ENCODE measurements at regions not wholly inside any gene's neighbourhood (a gene's known extent, or its start where the extent isn't known, plus 50 kb on each side); places are given as distances from the start of the nearest gene placed in this dataset.

GRCh38 chr6:140464720-140465119 lies 1090.3 kb upstream of the CITED2 start:
- 85% methylated on average over 2 of the region's 3 CpGs; no CpG with 5 or more reads in 1 of the 2 experiments for WGBS, 2 experiments (ENCODE audit: insufficient coverage in 1 of 2, insufficient read length in 1 of 2)
- Histone ChIP-seq H3K9me3 (ENCODE audit: control insufficient read depth, low read length) (no peaks in the 10 kb centered on the region), H3K9ac (ENCODE audit: extremely low read depth, low read length, poor library complexity, severe bottlenecking) (no peak overlapping the region), H3K27ac (ENCODE audit: low read depth, low read length) (no peak overlapping the region), H3K36me3 (ENCODE audit: control insufficient read depth, insufficient read depth, low read length) (no peaks in the 10 kb centered on the region), H3K27me3 (ENCODE audit: control insufficient read depth, insufficient read depth, low read length, poor library complexity, severe bottlenecking) (no peaks in the 10 kb centered on the region), H3K4me3 (ENCODE audit: low read length) (no peak overlapping the region), H3K4me1 (ENCODE audit: control insufficient read depth, insufficient read depth, low read length) (no peaks in the 10 kb centered on the region)
- DNase-seq = no peak
- TF ChIP-seq CTCF (conservative IDR thresholded peaks at IDR 0.05) = no peak
- peaks cover 7% of the 10 kb centered on the region for H3K9me3 Mint-ChIP-seq
- no peaks in the 10 kb centered on the region for H3K36me3 Mint-ChIP-seq (ENCODE audit: low read depth)
- no peaks in the 10 kb centered on the region for H3K27me3 Mint-ChIP-seq (ENCODE audit: insufficient read depth)
- H3K4me1 Mint-ChIP-seq = peaks cover 3% of the 10 kb centered on the region
- H3K27ac Mint-ChIP-seq = no peak overlapping the region
- no peak overlapping the region for H3K4me3 Mint-ChIP-seq

- Histone ChIP-seq H3K9ac (ENCODE audit: extremely low read depth, low read length, poor library complexity, severe bottlenecking) (no peak overlapping the region), H3K36me3 (ENCODE audit: control insufficient read depth, insufficient read depth, low read length) (no peaks in the 10 kb centered on the region), H3K27me3 (ENCODE audit: control insufficient read depth, insufficient read depth, low read length, poor library complexity, severe bottlenecking) (no peaks in the 10 kb centered on the region), H3K4me1 (ENCODE audit: control insufficient read depth, insufficient read depth, low read length) (no peaks in the 10 kb centered on the region), H3K9me3 (ENCODE audit: control insufficient read depth, low read length) (no peaks in the 10 kb centered on the region), H3K27ac (ENCODE audit: low read depth, low read length) (no peak overlapping the region), H3K4me3 (ENCODE audit: low read length) (no peak overlapping the region)
- H3K4me1 Mint-ChIP-seq = peaks cover 3% of the 10 kb centered on the region
- no peak overlapping the region for H3K27ac Mint-ChIP-seq
- no peak overlapping the region for H3K4me3 Mint-ChIP-seq
- peaks cover 4% of the 10 kb centered on the region for H3K9me3 Mint-ChIP-seq
- DNase-seq = no peak
- no peak for TF ChIP-seq CTCF (conservative IDR thresholded peaks at IDR 0.05)
- WGBS, 2 experiments (ENCODE audit: insufficient coverage in 1 of 2, insufficient read length in 1 of 2) = 93% methylated on average over 2 of the region's 2 CpGs; no CpG with 5 or more reads in 1 of the 2 experiments
- no peaks in the 10 kb centered on the region for H3K36me3 Mint-ChIP-seq (ENCODE audit: low read depth)
- no peaks in the 10 kb centered on the region for H3K27me3 Mint-ChIP-seq (ENCODE audit: insufficient read depth)
Observed at GRCh38 chr6:140463312-140463710, 1088.9 kb upstream of the CITED2 start.

- no peak for TF ChIP-seq CTCF (conservative IDR thresholded peaks at IDR 0.05)
Observed at GRCh38 chr6:140462453-140463311, 1088.2 kb upstream of the CITED2 start.

More at GRCh38 chr6:140462453-140463311, 1088.2 kb upstream of the CITED2 start:
- Histone ChIP-seq H3K4me1 (ENCODE audit: control insufficient read depth, insufficient read depth, low read length) (no peaks in the 10 kb centered on the region), H3K36me3 (ENCODE audit: control insufficient read depth, insufficient read depth, low read length) (no peaks in the 10 kb centered on the region), H3K4me3 (ENCODE audit: low read length) (no peak overlapping the region), H3K9ac (ENCODE audit: extremely low read depth, low read length, poor library complexity, severe bottlenecking) (no peak overlapping the region), H3K27ac (ENCODE audit: low read depth, low read length) (no peak overlapping the region), H3K27me3 (ENCODE audit: control insufficient read depth, insufficient read depth, low read length, poor library complexity, severe bottlenecking) (no peaks in the 10 kb centered on the region), H3K9me3 (ENCODE audit: control insufficient read depth, low read length) (no peaks in the 10 kb centered on the region)
- Mint-ChIP-seq H3K9me3 (peaks cover 4% of the 10 kb centered on the region), H3K4me1 (peaks cover 3% of the 10 kb centered on the region), H3K36me3 (ENCODE audit: low read depth) (no peaks in the 10 kb centered on the region), H3K27ac (no peak overlapping the region), H3K27me3 (ENCODE audit: insufficient read depth) (no peaks in the 10 kb centered on the region), H3K4me3 (no peak overlapping the region)
- DNase-seq = no peak
- whole genome bisulfite sequencing, 2 experiments (ENCODE audit: insufficient coverage in 1 of 2, insufficient read length in 1 of 2) = 80 to 91% methylated on average over 2 to 3 of the region's 3 CpGs

Data from endodermal cell (in vitro differentiated cells).